ENCODE measurements at regions not wholly inside any gene's neighbourhood (a gene's known extent, or its start where the extent isn't known, plus 50 kb on each side); places are given as distances from the start of the nearest gene placed in this dataset.

DNA sequence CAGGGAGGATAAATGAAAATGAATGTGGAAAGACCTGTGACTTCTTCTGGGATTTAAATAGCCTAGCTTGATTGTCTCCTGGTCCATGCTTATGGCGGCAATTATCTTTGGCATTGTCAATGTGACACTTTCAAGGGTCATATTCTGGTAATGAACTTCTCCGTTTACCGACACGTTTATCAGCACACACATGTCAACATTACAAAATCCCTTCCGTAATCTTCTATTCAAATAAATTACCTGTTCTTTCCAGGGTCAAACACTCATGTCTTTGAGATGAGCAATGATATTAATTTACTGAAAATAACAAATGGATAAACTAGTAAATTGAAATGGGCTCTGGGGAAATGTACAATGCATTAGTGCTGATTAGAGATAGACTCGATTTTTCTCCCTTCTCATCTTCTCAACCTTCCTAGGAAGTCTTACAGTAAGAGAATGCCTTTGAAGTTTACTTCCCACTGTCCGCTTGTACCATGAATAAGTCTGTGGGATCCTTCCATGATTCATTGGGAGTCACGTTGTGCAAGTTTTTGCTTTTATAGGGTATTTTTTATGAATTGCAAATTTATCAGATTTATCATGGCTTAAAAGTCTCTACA lies 646.3 kb upstream of the LRATD1 start:
- Histone ChIP-seq H3K4me2 (ENCODE audit: insufficient read depth, low read length) (no peak overlapping the region), H3K4me1 (replicated peaks in 1 of 2; ENCODE audit: control insufficient read depth in 2 of 2, insufficient read depth in 2 of 2, low read length in 2 of 2) (no peaks in the 10 kb centered on the region), H3K9ac (ENCODE audit: insufficient read depth in 1 of 2, low read depth in 2 of 2, low read length in 2 of 2) (no peak overlapping the region), H3K36me3 (ENCODE audit: control insufficient read depth, insufficient read depth, low read length) (no peaks in the 10 kb centered on the region), H3K9me3 (replicated peaks; ENCODE audit: control insufficient read depth, insufficient read depth, low read depth, low read length) (no peaks in the 10 kb centered on the region), H4K20me1 (replicated peaks; ENCODE audit: control insufficient read depth, insufficient read depth, low read length) (no peaks in the 10 kb centered on the region), H3K27ac (ENCODE audit: extremely low read depth, low read depth, low read length) (no peak overlapping the region), H3K9me1 (ENCODE audit: control insufficient read depth, insufficient read depth, low read length) (no peaks in the 10 kb centered on the region), H3K27me3 (ENCODE audit: control insufficient read depth in 2 of 2, insufficient read depth in 2 of 2, low read length in 2 of 2) (no peaks in the 10 kb centered on the region), H3K4me3 (no peak overlapping the region), H3K79me2 (ENCODE audit: control insufficient read depth, insufficient read depth, low read length) (no peaks in the 10 kb centered on the region), H2AFZ (ENCODE audit: low read depth, low read length) (no peak overlapping the region)
- FAIRE-seq (no peak), ATAC-seq (no peak), DNase-seq (ENCODE audit: extremely low read depth in 1 of 4, low spot score in 3 of 4) (no peak)
- ChIA-PET POLR2A (no interaction called here), CTCF (ENCODE audit: low intra/inter-chr PET ratio) (no interaction called here)
- in situ Hi-C loops (cut with MboI) (no loop called here), intact Hi-C loops (cut with micrococcal nuclease) (no loop called here)
- WGBS (ENCODE audit: insufficient coverage, low coverage, missing lambda C conversion rate): 0% methylated on average over 8 of the region's 8 CpGs
- no TSS peak for BruUV-seq (replicated peaks)
- TF ChIP-seq SIX5 (IDR thresholded peaks at IDR 0.05; ENCODE audit: borderline replicate concordance in 1 of 2, insufficient read depth in 1 of 2, low read depth in 1 of 2, low read length in 2 of 2): no peak

DNA sequence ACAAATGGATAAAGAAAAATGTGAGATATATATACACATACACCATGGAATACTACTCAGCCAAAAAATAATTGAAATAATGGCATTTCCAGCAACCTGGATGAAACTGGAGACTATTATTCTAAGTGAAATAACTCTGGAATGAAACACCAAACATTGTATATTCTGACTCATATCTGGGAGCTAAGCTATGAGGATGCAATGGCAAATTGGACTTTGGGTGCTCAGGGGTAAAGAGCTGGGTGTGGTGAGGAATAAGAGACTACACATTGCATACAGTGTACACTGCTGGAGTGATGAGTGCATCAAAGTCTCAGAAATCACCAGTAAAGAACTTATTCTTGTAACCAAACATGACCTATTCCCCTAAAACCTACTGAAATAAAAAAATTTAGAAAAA lies 636.0 kb upstream of the LRATD1 start:
- Histone ChIP-seq H3K9me3 (replicated peaks; ENCODE audit: control insufficient read depth, insufficient read depth, low read depth, low read length) (no peaks in the 10 kb centered on the region), H2AFZ (ENCODE audit: low read depth, low read length) (no peak overlapping the region), H3K4me2 (ENCODE audit: insufficient read depth, low read length) (no peak overlapping the region), H3K4me1 (replicated peaks in 1 of 2; ENCODE audit: control insufficient read depth in 2 of 2, insufficient read depth in 2 of 2, low read length in 2 of 2) (no peaks in the 10 kb centered on the region), H3K27ac (ENCODE audit: extremely low read depth, low read depth, low read length) (no peak overlapping the region), H3K36me3 (ENCODE audit: control insufficient read depth, insufficient read depth, low read length) (no peaks in the 10 kb centered on the region), H3K4me3 (no peak overlapping the region), H3K9me1 (ENCODE audit: control insufficient read depth, insufficient read depth, low read length) (no peaks in the 10 kb centered on the region), H3K9ac (ENCODE audit: insufficient read depth in 1 of 2, low read depth in 2 of 2, low read length in 2 of 2) (no peak overlapping the region), H4K20me1 (replicated peaks; ENCODE audit: control insufficient read depth, insufficient read depth, low read length) (no peaks in the 10 kb centered on the region), H3K27me3 (ENCODE audit: control insufficient read depth in 2 of 2, insufficient read depth in 2 of 2, low read length in 2 of 2) (no peaks in the 10 kb centered on the region), H3K79me2 (ENCODE audit: control insufficient read depth, insufficient read depth, low read length) (no peaks in the 10 kb centered on the region)
- intact Hi-C loops (cut with micrococcal nuclease): no loop called here
- BruUV-seq (replicated peaks): no TSS peak
- DNase-seq (ENCODE audit: extremely low read depth in 1 of 4, low spot score in 3 of 4) (no peak), FAIRE-seq (no peak), ATAC-seq (no peak)
- CTCF ChIA-PET (ENCODE audit: low intra/inter-chr PET ratio): no interaction called here
- POLR2A ChIA-PET: no interaction called here
- in situ Hi-C loops (cut with MboI): no loop called here
- TF ChIP-seq, protein P1, sequence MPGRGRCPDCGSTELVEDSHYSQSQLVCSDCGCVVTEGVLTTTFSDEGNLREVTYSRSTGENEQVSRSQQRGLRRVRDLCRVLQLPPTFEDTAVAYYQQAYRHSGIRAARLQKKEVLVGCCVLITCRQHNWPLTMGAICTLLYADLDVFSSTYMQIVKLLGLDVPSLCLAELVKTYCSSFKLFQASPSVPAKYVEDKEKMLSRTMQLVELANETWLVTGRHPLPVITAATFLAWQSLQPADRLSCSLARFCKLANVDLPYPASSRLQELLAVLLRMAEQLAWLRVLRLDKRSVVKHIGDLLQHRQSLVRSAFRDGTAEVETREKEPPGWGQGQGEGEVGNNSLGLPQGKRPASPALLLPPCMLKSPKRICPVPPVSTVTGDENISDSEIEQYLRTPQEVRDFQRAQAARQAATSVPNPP (IDR thresholded peaks at IDR 0.05; ENCODE audit: borderline replicate concordance, insufficient read depth, insufficient read length): no peak
- no peak for TF ChIP-seq GTF2E2 (tag; IDR thresholded peaks at IDR 0.05)
- TF ChIP-seq BCL6 (CRISPR knock-in tag; IDR thresholded peaks at IDR 0.05): no peak
- TF ChIP-seq, protein P2, sequence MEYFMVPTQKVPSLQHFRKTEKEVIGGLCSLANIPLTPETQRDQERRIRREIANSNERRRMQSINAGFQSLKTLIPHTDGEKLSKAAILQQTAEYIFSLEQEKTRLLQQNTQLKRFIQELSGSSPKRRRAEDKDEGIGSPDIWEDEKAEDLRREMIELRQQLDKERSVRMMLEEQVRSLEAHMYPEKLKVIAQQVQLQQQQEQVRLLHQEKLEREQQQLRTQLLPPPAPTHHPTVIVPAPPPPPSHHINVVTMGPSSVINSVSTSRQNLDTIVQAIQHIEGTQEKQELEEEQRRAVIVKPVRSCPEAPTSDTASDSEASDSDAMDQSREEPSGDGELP (CRISPR knock-in tag; IDR thresholded peaks at IDR 0.05; ENCODE audit: borderline replicate concordance): no peak
- TF ChIP-seq MBD2 (IDR thresholded peaks at IDR 0.05; ENCODE audit: borderline replicate concordance, low read depth): no peak
- TF ChIP-seq, protein P3, sequence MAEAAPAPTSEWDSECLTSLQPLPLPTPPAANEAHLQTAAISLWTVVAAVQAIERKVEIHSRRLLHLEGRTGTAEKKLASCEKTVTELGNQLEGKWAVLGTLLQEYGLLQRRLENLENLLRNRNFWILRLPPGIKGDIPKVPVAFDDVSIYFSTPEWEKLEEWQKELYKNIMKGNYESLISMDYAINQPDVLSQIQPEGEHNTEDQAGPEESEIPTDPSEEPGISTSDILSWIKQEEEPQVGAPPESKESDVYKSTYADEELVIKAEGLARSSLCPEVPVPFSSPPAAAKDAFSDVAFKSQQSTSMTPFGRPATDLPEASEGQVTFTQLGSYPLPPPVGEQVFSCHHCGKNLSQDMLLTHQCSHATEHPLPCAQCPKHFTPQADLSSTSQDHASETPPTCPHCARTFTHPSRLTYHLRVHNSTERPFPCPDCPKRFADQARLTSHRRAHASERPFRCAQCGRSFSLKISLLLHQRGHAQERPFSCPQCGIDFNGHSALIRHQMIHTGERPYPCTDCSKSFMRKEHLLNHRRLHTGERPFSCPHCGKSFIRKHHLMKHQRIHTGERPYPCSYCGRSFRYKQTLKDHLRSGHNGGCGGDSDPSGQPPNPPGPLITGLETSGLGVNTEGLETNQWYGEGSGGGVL (CRISPR knock-in tag; IDR thresholded peaks at IDR 0.05): no peak
- TF ChIP-seq FUS (optimal IDR thresholded peaks at IDR 0.05; ENCODE audit: low read depth, low read length): no peak
- TF ChIP-seq, protein P4, sequence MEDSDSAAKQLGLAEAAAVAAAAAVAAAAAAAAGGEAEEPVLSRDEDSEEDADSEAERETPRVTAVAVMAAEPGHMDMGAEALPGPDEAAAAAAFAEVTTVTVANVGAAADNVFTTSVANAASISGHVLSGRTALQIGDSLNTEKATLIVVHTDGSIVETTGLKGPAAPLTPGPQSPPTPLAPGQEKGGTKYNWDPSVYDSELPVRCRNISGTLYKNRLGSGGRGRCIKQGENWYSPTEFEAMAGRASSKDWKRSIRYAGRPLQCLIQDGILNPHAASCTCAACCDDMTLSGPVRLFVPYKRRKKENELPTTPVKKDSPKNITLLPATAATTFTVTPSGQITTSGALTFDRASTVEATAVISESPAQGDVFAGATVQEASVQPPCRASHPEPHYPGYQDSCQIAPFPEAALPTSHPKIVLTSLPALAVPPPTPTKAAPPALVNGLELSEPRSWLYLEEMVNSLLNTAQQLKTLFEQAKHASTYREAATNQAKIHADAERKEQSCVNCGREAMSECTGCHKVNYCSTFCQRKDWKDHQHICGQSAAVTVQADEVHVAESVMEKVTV (CRISPR knock-in tag; IDR thresholded peaks at IDR 0.05): no peak
- TF ChIP-seq SAFB2 (IDR thresholded peaks at IDR 0.05; ENCODE audit: borderline replicate concordance, low read depth, low read length, severe bottlenecking): no peak
